ENCODE measurements at regions not wholly inside any gene's neighbourhood (a gene's known extent, or its start where the extent isn't known, plus 50 kb on each side); places are given as distances from the start of the nearest gene placed in this dataset.

- TF ChIP-seq, protein P1, sequence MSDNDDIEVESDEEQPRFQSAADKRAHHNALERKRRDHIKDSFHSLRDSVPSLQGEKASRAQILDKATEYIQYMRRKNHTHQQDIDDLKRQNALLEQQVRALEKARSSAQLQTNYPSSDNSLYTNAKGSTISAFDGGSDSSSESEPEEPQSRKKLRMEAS (CRISPR knock-in tag; IDR thresholded peaks at IDR 0.05) = no peak
- no peak for TF ChIP-seq FOXK1 (CRISPR knock-in tag; IDR thresholded peaks at IDR 0.05)
- no peak for TF ChIP-seq HMGA2 (CRISPR knock-in tag; IDR thresholded peaks at IDR 0.05)
- TF ChIP-seq SOX15 (CRISPR knock-in tag; IDR thresholded peaks at IDR 0.05) = no peak
- TF ChIP-seq MXD4 (CRISPR knock-in tag; IDR thresholded peaks at IDR 0.05; ENCODE audit: borderline replicate concordance) = no peak
- no peak for TF ChIP-seq ZNF425 (CRISPR knock-in tag; conservative IDR thresholded peaks at IDR 0.05)
- TF ChIP-seq NFYB (CRISPR knock-in tag; conservative IDR thresholded peaks at IDR 0.05; ENCODE audit: low read depth) = no peak
Measured at GRCh38 chr17:36715951-36716350, 114.6 kb downstream of the MRM1 start (continued).

DNA sequence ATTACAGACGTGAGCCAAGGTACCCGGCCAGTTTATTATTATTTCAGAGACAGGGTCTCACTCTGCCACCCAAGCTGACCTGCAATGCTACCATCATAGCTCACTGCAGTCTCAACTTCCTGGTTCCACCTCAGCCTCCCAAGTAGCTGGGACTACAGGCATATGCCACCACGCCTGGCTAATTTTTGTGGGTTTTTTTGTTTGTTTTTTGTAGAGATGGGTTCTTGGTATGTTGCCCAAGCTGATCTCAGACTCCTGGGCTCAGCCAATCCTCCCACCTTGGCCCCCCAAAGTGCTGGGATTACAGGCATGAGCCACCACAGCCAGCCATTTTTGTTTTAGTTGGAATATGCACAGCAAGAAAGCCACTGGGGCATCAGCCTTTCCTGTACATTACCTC, 115.7 kb downstream of the MRM1 start:
- POLR2A ChIA-PET = no interaction called here
- CTCF ChIA-PET = interaction anchor here (2.3 kb wide), 1 partner anchor 10 kb away, joined by 9 read pairs; no protein-coding TSS in a partner anchor
- H3K4me1 Mint-ChIP-seq = peaks cover 11% of the 10 kb centered on the region

More for the DNA sequence above, 115.7 kb downstream of the MRM1 start:
- no peak for DNase-seq (ENCODE audit: low spot score)
- H3K4me3 Mint-ChIP-seq = no peak overlapping the region
- peaks cover 4% of the 10 kb centered on the region; the same call in 1 of the 2 replicates for H3K9me3 Mint-ChIP-seq
- H3K27ac Mint-ChIP-seq = no peak overlapping the region
- no peaks in the 10 kb centered on the region for H3K27me3 Mint-ChIP-seq (ENCODE audit: low read depth)
- ATAC-seq = no peak
- TF ChIP-seq CREM (CRISPR knock-in tag; IDR thresholded peaks at IDR 0.05) = no peak
- no peak for TF ChIP-seq ZNF425 (CRISPR knock-in tag; conservative IDR thresholded peaks at IDR 0.05)
- no peak for TF ChIP-seq HMGA2 (CRISPR knock-in tag; IDR thresholded peaks at IDR 0.05)
- TF ChIP-seq, protein P2, sequence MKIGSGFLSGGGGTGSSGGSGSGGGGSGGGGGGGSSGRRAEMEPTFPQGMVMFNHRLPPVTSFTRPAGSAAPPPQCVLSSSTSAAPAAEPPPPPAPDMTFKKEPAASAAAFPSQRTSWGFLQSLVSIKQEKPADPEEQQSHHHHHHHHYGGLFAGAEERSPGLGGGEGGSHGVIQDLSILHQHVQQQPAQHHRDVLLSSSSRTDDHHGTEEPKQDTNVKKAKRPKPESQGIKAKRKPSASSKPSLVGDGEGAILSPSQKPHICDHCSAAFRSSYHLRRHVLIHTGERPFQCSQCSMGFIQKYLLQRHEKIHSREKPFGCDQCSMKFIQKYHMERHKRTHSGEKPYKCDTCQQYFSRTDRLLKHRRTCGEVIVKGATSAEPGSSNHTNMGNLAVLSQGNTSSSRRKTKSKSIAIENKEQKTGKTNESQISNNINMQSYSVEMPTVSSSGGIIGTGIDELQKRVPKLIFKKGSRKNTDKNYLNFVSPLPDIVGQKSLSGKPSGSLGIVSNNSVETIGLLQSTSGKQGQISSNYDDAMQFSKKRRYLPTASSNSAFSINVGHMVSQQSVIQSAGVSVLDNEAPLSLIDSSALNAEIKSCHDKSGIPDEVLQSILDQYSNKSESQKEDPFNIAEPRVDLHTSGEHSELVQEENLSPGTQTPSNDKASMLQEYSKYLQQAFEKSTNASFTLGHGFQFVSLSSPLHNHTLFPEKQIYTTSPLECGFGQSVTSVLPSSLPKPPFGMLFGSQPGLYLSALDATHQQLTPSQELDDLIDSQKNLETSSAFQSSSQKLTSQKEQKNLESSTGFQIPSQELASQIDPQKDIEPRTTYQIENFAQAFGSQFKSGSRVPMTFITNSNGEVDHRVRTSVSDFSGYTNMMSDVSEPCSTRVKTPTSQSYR (CRISPR knock-in tag; IDR thresholded peaks at IDR 0.05) = no peak
- no peak for TF ChIP-seq ZNF671 (CRISPR knock-in tag; IDR thresholded peaks at IDR 0.05)
- no peak for TF ChIP-seq MYBL2 (CRISPR knock-in tag; IDR thresholded peaks at IDR 0.05)
- TF ChIP-seq EMX1 (CRISPR knock-in tag; IDR thresholded peaks at IDR 0.05) = no peak
- TF ChIP-seq NR3C1 (CRISPR knock-in tag; conservative IDR thresholded peaks at IDR 0.05; ENCODE audit: low read depth) = no peak
- TF ChIP-seq NFE2L1 (CRISPR knock-in tag; IDR thresholded peaks at IDR 0.05) = no peak
- no peak for TF ChIP-seq ZBTB43 (CRISPR knock-in tag; IDR thresholded peaks at IDR 0.05)
- TF ChIP-seq TEAD1 (CRISPR knock-in tag; IDR thresholded peaks at IDR 0.05) = no peak
- TF ChIP-seq, protein P3, sequence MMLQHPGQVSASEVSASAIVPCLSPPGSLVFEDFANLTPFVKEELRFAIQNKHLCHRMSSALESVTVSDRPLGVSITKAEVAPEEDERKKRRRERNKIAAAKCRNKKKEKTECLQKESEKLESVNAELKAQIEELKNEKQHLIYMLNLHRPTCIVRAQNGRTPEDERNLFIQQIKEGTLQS (CRISPR knock-in tag; conservative IDR thresholded peaks at IDR 0.05) = no peak
- TF ChIP-seq OVOL2 (CRISPR knock-in tag; IDR thresholded peaks at IDR 0.05; ENCODE audit: borderline replicate concordance) = no peak
- TF ChIP-seq ZNF396 (CRISPR knock-in tag; IDR thresholded peaks at IDR 0.05; ENCODE audit: borderline replicate concordance) = no peak
- TF ChIP-seq RELA (CRISPR knock-in tag; IDR thresholded peaks at IDR 0.05; ENCODE audit: borderline replicate concordance) = no peak
- TF ChIP-seq ZNF232 (CRISPR knock-in tag; IDR thresholded peaks at IDR 0.05) = no peak
- TF ChIP-seq TCF7 (CRISPR knock-in tag; IDR thresholded peaks at IDR 0.05; ENCODE audit: low read depth) = no peak
- TF ChIP-seq ATF6 (CRISPR knock-in tag; IDR thresholded peaks at IDR 0.05) = no peak
- TF ChIP-seq, protein P4, sequence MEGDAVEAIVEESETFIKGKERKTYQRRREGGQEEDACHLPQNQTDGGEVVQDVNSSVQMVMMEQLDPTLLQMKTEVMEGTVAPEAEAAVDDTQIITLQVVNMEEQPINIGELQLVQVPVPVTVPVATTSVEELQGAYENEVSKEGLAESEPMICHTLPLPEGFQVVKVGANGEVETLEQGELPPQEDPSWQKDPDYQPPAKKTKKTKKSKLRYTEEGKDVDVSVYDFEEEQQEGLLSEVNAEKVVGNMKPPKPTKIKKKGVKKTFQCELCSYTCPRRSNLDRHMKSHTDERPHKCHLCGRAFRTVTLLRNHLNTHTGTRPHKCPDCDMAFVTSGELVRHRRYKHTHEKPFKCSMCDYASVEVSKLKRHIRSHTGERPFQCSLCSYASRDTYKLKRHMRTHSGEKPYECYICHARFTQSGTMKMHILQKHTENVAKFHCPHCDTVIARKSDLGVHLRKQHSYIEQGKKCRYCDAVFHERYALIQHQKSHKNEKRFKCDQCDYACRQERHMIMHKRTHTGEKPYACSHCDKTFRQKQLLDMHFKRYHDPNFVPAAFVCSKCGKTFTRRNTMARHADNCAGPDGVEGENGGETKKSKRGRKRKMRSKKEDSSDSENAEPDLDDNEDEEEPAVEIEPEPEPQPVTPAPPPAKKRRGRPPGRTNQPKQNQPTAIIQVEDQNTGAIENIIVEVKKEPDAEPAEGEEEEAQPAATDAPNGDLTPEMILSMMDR (IDR thresholded peaks at IDR 0.05) = no peak
- H3K36me3 Mint-ChIP-seq = no peaks in the 10 kb centered on the region

Measured in WTC11 (cell line).